ENCODE measurements at regions not wholly inside any gene's neighbourhood (a gene's known extent, or its start where the extent isn't known, plus 50 kb on each side); places are given as distances from the start of the nearest gene placed in this dataset.

- no peak overlapping the region for H2BK12ac ChIP-seq (ENCODE audit: low read length in 2 of 2)
- H2BK5ac ChIP-seq (ENCODE audit: low read depth, low read length, poor library complexity, severe bottlenecking), result no peak overlapping the region
- H3K4me3 ChIP-seq (ENCODE audit: insufficient read depth in 1 of 2, low read depth in 1 of 2, low read length in 2 of 2), result no peak overlapping the region
- no peak overlapping the region for H2AFZ ChIP-seq (ENCODE audit: low read depth, low read length)
- H3K4ac ChIP-seq (ENCODE audit: low read depth in 1 of 2, low read length in 2 of 2), result no peak overlapping the region
- H3K4me2 ChIP-seq (ENCODE audit: low read length, poor library complexity, severe bottlenecking), result no peak overlapping the region
- H3K4me1 ChIP-seq (ENCODE audit: control insufficient read depth, insufficient read depth, low read depth, low read length), result no peaks in the 10 kb centered on the region
- H3K36me3 ChIP-seq (ENCODE audit: control insufficient read depth in 1 of 2, insufficient read depth in 2 of 2, low read depth in 1 of 2, low read length in 2 of 2), result no peaks in the 10 kb centered on the region
- no peak overlapping the region for H2AK5ac ChIP-seq (ENCODE audit: low read length, severe bottlenecking)
- no peak overlapping the region for H3K18ac ChIP-seq (ENCODE audit: low read depth in 1 of 2, low read length in 2 of 2)
- no peaks in the 10 kb centered on the region for H3K79me1 ChIP-seq (replicated peaks; ENCODE audit: low read length, poor library complexity, severe bottlenecking)
- H3K23ac ChIP-seq (ENCODE audit: low read length in 2 of 2), result no peak overlapping the region
- no peak overlapping the region for H3K9ac ChIP-seq (ENCODE audit: low read length)
- no peak overlapping the region for H4K91ac ChIP-seq (ENCODE audit: low read length)
- DNase-seq, result no peak
- no peak overlapping the region for H3K14ac ChIP-seq (ENCODE audit: low read length in 2 of 2)
- WGBS, result 85% methylated on average over 4 of the region's 4 CpGs
- no peak overlapping the region for H3K27ac ChIP-seq (ENCODE audit: low read length, poor library complexity, severe bottlenecking)
- no peak overlapping the region for H2BK120ac ChIP-seq (ENCODE audit: low read depth, low read length)
- no peaks in the 10 kb centered on the region for H3K9me3 ChIP-seq (ENCODE audit: control insufficient read depth, low read length)
- H2BK15ac ChIP-seq (ENCODE audit: low read depth, poor library complexity, severe bottlenecking), result no peak overlapping the region
- H3K27me3 ChIP-seq (ENCODE audit: control insufficient read depth in 1 of 2, insufficient read depth in 1 of 2, low read length in 2 of 2), result no peaks in the 10 kb centered on the region
- no peak overlapping the region for H4K8ac ChIP-seq (ENCODE audit: low read length)
These were observed 1474.0 kb upstream of the TMEFF2 start for GRCh38 chr2:193668557-193669323.

GRCh38 chr2:193627927-193628272 is 1433.2 kb upstream of the TMEFF2 start:
- peaks cover 31% of the 10 kb centered on the region for H3K9me3 ChIP-seq (ENCODE audit: control insufficient read depth, low read length)
- no peak overlapping the region for H2AK5ac ChIP-seq (ENCODE audit: low read length, severe bottlenecking)
- H2BK12ac ChIP-seq (ENCODE audit: low read length in 2 of 2), result no peak overlapping the region
- H2BK5ac ChIP-seq (ENCODE audit: low read depth, low read length, poor library complexity, severe bottlenecking), result no peak overlapping the region
- no peak overlapping the region for H3K14ac ChIP-seq (ENCODE audit: low read length in 2 of 2)
- no peak overlapping the region for H3K4ac ChIP-seq (ENCODE audit: low read depth in 1 of 2, low read length in 2 of 2)
- no peaks in the 10 kb centered on the region for H3K4me1 ChIP-seq (ENCODE audit: control insufficient read depth, insufficient read depth, low read depth, low read length)
- H3K36me3 ChIP-seq (ENCODE audit: control insufficient read depth in 1 of 2, insufficient read depth in 2 of 2, low read depth in 1 of 2, low read length in 2 of 2), result no peaks in the 10 kb centered on the region
- H3K4me3 ChIP-seq (ENCODE audit: insufficient read depth in 1 of 2, low read depth in 1 of 2, low read length in 2 of 2), result no peak overlapping the region
- no peak for DNase-seq
- no peaks in the 10 kb centered on the region for H3K27me3 ChIP-seq (ENCODE audit: control insufficient read depth in 1 of 2, insufficient read depth in 1 of 2, low read length in 2 of 2)
- no peak overlapping the region for H2BK120ac ChIP-seq (ENCODE audit: low read depth, low read length)
- no peak overlapping the region for H3K18ac ChIP-seq (ENCODE audit: low read depth in 1 of 2, low read length in 2 of 2)
- no peaks in the 10 kb centered on the region for H3K79me1 ChIP-seq (replicated peaks; ENCODE audit: low read length, poor library complexity, severe bottlenecking)
- no peak overlapping the region for H4K91ac ChIP-seq (ENCODE audit: low read length)
- no peak overlapping the region for H4K8ac ChIP-seq (ENCODE audit: low read length)
- H3K27ac ChIP-seq (ENCODE audit: low read length, poor library complexity, severe bottlenecking), result no peak overlapping the region
- WGBS, result 100% methylated on average over 1 of the region's 1 CpG
- H3K4me2 ChIP-seq (ENCODE audit: low read length, poor library complexity, severe bottlenecking), result no peak overlapping the region
- no peak overlapping the region for H3K23ac ChIP-seq (ENCODE audit: low read length in 2 of 2)
- no peak overlapping the region for H3K9ac ChIP-seq (ENCODE audit: low read length)
- no peak overlapping the region for H2BK15ac ChIP-seq (ENCODE audit: low read depth, poor library complexity, severe bottlenecking)
- no peak overlapping the region for H2AFZ ChIP-seq (ENCODE audit: low read depth, low read length)

GRCh38 chr2:193627187-193627926 is 1432.6 kb upstream of the TMEFF2 start:
- no peak overlapping the region for H3K9ac ChIP-seq (ENCODE audit: low read length)
- H3K4me2 ChIP-seq (ENCODE audit: low read length, poor library complexity, severe bottlenecking), result no peak overlapping the region
- H3K27me3 ChIP-seq (ENCODE audit: control insufficient read depth in 1 of 2, insufficient read depth in 1 of 2, low read length in 2 of 2), result no peaks in the 10 kb centered on the region
- H3K79me1 ChIP-seq (replicated peaks; ENCODE audit: low read length, poor library complexity, severe bottlenecking), result no peaks in the 10 kb centered on the region
- no peak for DNase-seq
- 58% methylated on average over 3 of the region's 3 CpGs for whole genome bisulfite sequencing
- no peak overlapping the region for H2BK120ac ChIP-seq (ENCODE audit: low read depth, low read length)
- no peak overlapping the region for H2BK15ac ChIP-seq (ENCODE audit: low read depth, poor library complexity, severe bottlenecking)
- no peak overlapping the region for H2AK5ac ChIP-seq (ENCODE audit: low read length, severe bottlenecking)
- no peaks in the 10 kb centered on the region for H3K36me3 ChIP-seq (ENCODE audit: control insufficient read depth in 1 of 2, insufficient read depth in 2 of 2, low read depth in 1 of 2, low read length in 2 of 2)
- H3K4me1 ChIP-seq (ENCODE audit: control insufficient read depth, insufficient read depth, low read depth, low read length), result no peaks in the 10 kb centered on the region
- no peak overlapping the region for H3K14ac ChIP-seq (ENCODE audit: low read length in 2 of 2)
- H4K8ac ChIP-seq (ENCODE audit: low read length), result no peak overlapping the region
- H3K23ac ChIP-seq (ENCODE audit: low read length in 2 of 2), result no peak overlapping the region
- no peak overlapping the region for H3K4ac ChIP-seq (ENCODE audit: low read depth in 1 of 2, low read length in 2 of 2)
- H2BK5ac ChIP-seq (ENCODE audit: low read depth, low read length, poor library complexity, severe bottlenecking), result no peak overlapping the region
- H2BK12ac ChIP-seq (ENCODE audit: low read length in 2 of 2), result no peak overlapping the region
- peaks cover 31% of the 10 kb centered on the region for H3K9me3 ChIP-seq (ENCODE audit: control insufficient read depth, low read length)
- no peak overlapping the region for H3K27ac ChIP-seq (ENCODE audit: low read length, poor library complexity, severe bottlenecking)
- no peak overlapping the region for H2AFZ ChIP-seq (ENCODE audit: low read depth, low read length)
- H3K4me3 ChIP-seq (ENCODE audit: insufficient read depth in 1 of 2, low read depth in 1 of 2, low read length in 2 of 2), result no peak overlapping the region
- no peak overlapping the region for H4K91ac ChIP-seq (ENCODE audit: low read length)
- no peak overlapping the region for H3K18ac ChIP-seq (ENCODE audit: low read depth in 1 of 2, low read length in 2 of 2)

GRCh38 chr2:193608451-193608850 is 1413.7 kb upstream of the TMEFF2 start:
- no peak overlapping the region for H3K9ac ChIP-seq (ENCODE audit: low read length)
- peaks cover 4% of the 10 kb centered on the region for H3K9me3 ChIP-seq (ENCODE audit: control insufficient read depth, low read length)
- no peak overlapping the region for H3K4ac ChIP-seq (ENCODE audit: low read depth in 1 of 2, low read length in 2 of 2)
- no peaks in the 10 kb centered on the region for H3K36me3 ChIP-seq (ENCODE audit: control insufficient read depth in 1 of 2, insufficient read depth in 2 of 2, low read depth in 1 of 2, low read length in 2 of 2)
- no peak overlapping the region for H2BK15ac ChIP-seq (ENCODE audit: low read depth, poor library complexity, severe bottlenecking)
- H3K14ac ChIP-seq (ENCODE audit: low read length in 2 of 2), result no peak overlapping the region
- H2AFZ ChIP-seq (ENCODE audit: low read depth, low read length), result no peak overlapping the region
- no peak overlapping the region for H2BK12ac ChIP-seq (ENCODE audit: low read length in 2 of 2)
- no peaks in the 10 kb centered on the region for H3K79me1 ChIP-seq (replicated peaks; ENCODE audit: low read length, poor library complexity, severe bottlenecking)
- H3K4me2 ChIP-seq (ENCODE audit: low read length, poor library complexity, severe bottlenecking), result no peak overlapping the region
- H3K27me3 ChIP-seq (ENCODE audit: control insufficient read depth in 1 of 2, insufficient read depth in 1 of 2, low read length in 2 of 2), result no peaks in the 10 kb centered on the region
- no peak overlapping the region for H4K8ac ChIP-seq (ENCODE audit: low read length)
- no peak overlapping the region for H3K4me3 ChIP-seq (ENCODE audit: insufficient read depth in 1 of 2, low read depth in 1 of 2, low read length in 2 of 2)
- H3K23ac ChIP-seq (ENCODE audit: low read length in 2 of 2), result no peak overlapping the region
- no peak overlapping the region for H2AK5ac ChIP-seq (ENCODE audit: low read length, severe bottlenecking)
- no peak overlapping the region for H4K91ac ChIP-seq (ENCODE audit: low read length)
- H2BK120ac ChIP-seq (ENCODE audit: low read depth, low read length), result no peak overlapping the region
- no peak overlapping the region for H3K27ac ChIP-seq (ENCODE audit: low read length, poor library complexity, severe bottlenecking)
- no peak for DNase-seq
- H2BK5ac ChIP-seq (ENCODE audit: low read depth, low read length, poor library complexity, severe bottlenecking), result no peak overlapping the region
- no peaks in the 10 kb centered on the region for H3K4me1 ChIP-seq (ENCODE audit: control insufficient read depth, insufficient read depth, low read depth, low read length)
- no peak overlapping the region for H3K18ac ChIP-seq (ENCODE audit: low read depth in 1 of 2, low read length in 2 of 2)
